ENCODE measurements at regions not wholly inside any gene's neighbourhood (a gene's known extent, or its start where the extent isn't known, plus 50 kb on each side); places are given as distances from the start of the nearest gene placed in this dataset.
"Not testable (repeated sequence)": the region's sequence is repeated elsewhere in the genome, so short reads cannot be mapped to it uniquely, and the experiment has no call there.

DNA sequence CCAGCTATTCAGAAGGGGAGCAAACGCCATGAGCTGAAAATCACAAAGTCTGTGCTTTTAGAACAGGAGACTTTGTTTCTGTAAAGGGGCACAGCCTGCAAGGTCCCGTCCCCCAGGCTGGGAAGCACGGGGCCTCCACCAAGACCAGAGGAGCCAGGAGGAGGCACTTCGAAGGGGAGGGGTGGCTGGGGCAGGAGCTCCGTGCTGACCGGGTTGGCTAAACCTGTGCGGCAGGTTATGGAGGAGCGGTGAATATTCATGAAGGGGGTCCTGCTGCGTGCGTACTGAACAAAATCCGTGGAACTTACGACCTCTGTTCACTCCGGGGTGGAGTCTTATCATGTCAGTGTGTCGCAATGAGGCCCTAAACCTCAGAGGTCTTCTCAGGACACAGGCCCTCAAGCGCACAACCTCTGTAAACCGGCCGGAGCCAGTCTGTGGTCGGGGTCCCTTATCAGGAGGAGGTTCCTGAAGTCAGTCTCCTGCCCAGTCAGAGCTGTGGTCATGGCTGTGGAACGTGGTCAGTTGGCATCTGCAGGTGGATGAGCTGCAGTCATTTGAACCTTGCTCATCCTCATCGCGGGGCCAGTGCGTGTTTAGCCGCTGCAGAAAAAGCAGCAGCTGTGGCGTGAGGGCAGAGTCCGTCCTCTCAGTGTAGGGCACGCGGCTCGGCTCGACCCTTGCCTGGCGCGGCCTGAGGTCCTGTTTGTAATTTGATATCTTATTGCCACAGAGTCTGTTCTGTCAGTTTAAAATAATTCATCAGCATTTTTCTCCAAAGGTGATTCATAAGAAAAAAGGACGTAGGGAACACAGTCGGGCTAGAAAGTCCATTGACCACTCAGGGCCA is 5507.7 kb upstream of the TPTE start:
- DNase-seq: not testable (repeated sequence)

DNA sequence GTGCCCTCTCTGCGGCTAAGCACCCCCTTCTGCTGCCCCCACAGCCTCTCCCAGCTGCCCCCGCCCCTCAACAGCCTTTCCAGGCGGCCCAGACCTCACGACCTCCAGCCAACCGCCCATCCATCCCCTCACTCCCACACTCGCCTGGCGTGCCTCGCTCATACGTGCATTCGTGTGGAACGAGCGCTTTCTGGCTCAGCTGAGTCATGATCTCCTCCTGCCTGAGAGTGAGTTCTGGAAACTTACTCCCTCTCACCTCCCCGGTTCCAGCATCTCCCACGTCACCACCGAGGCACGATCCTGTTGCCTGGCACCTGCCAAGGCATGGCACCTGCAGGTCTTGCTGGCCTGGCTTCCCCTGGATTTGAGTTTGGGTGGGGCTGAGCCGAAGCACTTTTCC is 5506.2 kb upstream of the TPTE start:
- DNase-seq: not testable (repeated sequence)

DNA sequence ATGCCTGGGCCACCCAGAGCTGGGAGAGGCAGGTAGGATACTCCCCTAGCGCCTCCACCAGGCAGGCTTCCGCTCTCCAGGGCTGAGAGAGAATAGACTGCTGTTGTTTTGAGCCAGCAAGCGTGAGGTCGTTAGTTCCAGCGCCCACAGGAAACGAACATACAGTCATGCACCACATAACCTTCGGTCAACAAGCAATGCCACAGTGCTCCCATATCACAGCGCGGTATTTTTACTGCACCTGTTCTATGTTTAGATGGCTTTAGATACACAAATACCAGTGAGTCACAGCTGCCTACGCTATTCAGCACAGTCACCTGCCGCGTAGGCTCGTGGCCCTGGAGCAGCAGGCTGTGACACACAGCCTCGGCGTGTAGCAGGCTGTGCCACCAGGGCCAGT is 5502.3 kb upstream of the TPTE start:
- DNase-seq: not testable (repeated sequence)

DNA sequence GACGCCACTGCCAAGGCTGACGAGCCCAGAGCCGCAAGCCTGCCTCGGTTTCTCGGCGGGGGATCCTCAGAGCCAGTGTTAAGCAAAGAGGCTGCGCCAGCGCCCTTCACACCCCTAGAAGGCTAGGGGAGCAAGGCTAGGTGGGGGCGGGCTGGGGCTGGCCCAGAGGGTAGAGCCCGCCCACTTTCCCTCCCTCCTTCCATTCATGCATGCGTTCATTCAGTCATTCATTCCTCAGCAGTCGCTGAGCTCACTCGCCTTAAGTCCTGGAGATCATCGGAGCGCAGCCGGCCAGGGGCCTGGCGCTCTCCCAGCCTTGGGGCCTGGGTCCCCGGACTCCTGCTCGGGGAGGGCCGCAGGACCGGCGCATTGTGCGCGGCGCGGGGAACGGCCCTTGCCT is 5499.6 kb upstream of the TPTE start:
- DNase-seq: not testable (repeated sequence)

DNA sequence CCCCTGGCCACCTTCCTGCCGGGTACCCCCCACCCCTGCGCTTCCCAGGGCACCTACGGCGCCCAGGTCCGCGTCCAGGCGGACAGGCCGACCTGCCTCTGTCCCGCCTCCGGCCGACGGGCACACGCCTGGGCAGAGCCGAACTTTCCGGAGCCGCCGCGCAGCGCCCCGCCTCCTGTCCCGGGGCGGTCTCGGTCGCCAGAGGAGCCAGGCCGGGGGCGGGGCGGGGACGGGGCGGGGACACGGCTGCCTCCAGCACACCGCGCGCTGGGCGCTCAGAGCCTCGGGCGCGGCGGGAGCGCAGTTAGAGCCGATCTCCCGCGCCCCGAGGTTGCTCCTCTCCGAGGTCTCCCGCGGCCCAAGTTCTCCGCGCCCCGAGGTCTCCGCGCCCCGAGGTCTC is 5499.1 kb upstream of the TPTE start:
- not testable (repeated sequence) for DNase-seq

DNA sequence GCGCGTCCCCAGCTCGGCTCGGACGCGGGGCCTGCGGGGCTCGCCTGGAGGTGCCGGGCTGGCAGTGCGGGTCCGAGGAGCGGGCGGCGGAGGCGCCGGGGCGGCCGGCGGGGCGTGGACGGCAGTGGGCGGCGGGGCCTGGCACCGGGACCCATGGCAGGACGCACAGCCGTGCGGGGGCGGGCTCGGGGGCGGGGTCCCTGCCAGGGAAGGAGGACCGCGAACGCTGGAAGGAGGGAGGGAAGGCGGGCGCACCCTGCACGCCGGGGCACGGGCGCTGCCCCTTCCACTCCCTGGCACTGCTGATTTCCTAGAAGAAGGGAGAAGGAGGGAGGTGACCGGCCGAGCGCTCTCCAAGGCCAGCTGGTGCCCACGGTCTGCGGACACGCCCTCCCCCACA is 5498.6 kb upstream of the TPTE start:
- DNase-seq: not testable (repeated sequence)

DNA sequence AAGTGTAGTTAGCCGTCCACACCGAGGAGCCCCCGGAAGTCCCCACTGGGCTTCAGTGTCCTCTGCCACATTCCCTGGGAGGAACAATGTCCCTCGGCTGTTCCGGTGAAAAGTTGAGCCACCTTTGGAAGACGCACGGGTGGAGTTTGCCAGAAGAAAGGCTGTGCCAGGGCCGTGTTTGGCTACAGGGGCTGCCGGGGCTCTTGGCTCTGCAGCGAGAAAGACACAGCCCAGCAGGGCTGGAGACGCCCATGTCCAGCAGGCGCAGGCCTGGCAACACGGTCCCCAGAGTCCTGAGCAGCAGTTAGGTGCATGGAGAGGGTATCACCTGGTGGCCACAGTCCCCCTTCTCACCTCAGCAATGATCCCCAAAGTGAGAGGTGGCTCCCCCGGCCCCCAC is 5486.2 kb upstream of the TPTE start:
- DNase-seq: not testable (repeated sequence)

DNA sequence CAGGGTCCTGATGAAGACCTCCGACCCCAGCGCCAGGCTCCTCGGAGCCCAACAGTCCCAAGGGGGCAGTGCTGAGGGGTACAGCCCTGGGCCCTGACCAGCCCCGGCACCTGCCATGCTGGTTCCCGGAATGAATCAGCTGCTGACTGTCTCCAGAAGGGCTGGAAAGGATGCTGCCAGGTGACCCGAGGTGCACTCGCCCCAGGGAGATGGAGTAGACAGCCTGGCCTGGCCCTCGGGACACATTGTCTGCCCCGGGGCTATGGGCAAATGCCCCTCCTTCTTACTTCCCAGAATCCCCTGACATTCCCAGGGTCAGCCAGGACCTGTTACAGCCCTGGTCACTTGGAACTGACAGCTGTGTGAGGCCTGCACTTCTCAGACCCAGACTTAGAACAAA is 5485.8 kb upstream of the TPTE start:
- not testable (repeated sequence) for DNase-seq

DNA sequence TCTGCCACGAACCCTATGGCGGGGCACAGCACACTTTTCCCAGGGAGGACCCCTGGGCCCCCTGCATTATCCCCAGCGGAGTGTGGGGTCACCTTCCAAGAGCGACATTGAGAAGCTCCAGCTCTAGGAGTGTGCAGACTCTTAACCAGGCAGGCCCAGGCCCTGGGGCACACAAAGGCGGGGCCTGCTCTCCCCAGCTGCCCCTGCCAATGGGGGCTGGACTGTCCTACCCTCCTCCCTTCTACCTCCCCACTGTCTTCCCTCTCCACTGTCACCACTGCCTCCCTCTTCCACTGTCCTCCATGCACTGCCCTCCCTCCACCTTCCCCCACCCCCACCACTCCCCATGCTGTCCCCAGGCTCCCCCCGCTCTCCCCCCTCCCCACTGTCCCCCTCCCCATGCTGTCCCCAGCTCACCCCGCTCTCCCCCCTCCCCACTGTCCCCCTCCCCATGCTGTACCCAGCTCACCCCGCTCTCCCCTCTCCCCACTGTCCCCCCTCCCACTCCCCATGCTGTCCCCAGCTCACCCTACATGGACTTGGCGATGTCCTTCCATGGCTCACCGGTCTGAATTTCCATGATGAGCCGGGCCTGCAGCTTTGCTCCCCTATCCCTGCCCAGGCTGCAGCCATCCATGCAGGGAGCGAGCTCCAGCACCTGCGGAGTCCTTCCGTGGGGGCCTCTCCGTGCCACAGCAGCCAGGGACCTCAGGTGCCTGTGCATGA is 5483.6 kb upstream of the TPTE start:
- not testable (repeated sequence) for DNase-seq

DNA sequence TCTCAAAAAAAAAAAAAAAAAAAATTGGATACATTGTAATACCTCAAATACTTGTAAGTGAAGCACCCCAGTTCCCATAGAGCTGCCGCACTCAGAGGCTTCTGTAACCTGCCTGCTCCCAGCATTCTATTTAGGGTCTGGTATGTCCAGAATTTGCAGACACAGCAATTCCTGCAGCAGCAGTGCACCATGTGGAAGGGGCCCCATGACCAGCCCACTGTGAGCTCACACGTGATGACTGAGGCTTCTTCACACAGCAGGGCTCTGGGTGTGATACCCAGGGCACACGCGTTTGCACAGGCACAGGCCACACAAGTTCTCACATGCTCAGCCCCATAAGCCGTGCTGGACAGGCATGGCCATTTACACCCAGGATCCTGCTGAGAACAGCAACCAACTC is 5481.5 kb upstream of the TPTE start:
- DNase-seq: not testable (repeated sequence)

DNA sequence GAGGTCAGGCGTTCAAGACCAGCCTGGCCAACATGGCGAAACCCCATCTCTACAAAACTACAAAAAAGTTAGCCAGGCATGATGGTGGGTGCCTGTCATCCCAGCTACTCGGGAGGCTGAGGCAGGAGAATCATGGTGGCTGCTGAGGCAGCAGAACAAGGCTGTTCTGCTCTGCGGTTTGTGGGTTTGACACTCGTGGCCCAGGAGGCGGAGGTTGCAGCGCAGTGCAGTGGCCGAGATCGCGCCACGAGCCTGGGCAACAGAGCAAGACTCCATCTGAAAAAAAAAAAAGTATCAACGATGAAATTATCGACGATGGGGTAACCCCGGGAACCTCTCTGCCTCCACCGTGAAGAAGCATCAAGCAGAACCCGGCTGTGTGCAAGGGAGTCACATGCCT is 5478.8 kb upstream of the TPTE start:
- not testable (repeated sequence) for DNase-seq

DNA sequence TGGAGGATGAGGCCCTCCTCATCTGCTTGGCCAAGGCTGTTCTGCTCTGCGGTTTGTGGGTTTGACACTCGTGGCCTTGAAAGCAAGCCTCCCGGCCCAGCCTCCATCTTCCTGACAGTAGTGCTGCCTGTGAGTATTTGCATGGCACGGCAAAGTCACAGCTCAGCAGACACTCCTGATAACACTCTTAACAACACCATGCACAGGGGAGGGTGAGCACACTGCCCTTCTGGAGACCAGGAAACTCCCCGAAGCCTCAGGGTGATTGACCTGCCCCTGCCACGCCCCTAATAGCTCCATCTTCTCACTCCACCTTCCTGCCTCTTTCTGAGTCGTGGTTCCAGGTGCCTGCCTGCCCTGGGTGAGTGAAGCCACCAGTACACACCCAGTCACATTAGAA is 5476.6 kb upstream of the TPTE start:
- not testable (repeated sequence) for DNase-seq

DNA sequence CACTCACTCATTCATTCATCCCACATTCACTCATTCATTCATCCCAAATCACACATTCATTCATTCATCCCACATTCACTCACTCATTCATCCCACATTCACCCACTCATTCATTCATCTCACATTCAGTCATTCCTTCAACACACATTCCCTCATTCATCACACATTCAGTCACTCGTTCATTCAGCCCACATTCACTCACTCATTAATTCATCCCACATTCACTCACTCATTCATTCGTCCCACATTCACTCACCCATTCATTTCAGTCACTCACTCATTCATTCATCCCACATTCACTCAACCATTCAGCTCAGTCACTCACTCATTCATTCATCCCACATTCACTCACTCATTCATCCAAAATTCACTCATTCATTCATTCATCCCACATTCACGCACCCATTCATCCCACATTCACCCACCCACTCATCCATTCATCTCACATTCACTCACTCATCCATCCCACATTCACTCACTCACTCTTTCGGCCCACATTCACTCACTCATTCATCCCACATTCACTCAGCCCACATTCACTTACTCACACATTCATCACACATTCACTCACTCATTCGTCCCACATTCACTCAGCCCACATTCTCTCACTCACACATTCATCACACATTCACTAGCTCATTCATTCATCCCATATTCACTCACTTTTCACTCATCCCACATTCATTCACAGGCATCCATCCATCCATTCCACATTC is 5469.9 kb upstream of the TPTE start:
- not testable (repeated sequence) for DNase-seq

DNA sequence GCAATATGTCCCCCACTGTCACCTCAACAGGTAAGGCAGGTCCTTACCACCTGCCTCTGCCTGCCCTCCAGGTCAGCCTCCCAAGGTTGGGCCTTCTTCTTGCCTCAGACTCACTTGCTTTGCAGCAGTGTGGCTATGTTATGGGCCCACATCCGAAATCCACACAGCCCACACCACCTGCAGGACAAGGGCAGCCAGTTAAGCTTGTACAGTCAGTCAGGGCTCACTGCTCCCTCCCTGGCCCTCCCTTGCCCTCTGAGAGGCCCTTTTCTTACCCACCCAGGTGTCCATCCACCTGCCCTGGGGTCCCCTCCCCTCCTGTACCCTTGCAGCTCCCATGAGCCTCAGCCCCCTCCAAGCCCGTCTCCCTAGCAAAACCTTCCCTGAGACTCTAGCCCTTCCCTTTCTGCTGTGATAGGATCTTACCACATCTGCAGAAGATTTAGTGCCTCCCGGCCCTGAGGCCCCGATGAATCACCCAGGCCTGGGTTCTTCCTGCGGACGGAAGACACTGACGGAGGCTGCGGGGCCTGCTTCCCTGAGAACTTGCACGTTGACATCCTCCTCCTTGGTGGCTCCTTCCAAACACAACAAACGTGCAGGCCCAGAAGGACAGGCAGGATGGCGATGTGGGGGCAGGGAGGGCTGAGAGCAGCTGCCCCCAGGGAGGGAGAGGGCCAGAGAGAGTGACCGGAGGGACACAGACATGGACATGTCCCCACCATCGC is 5466.2 kb upstream of the TPTE start:
- not testable (repeated sequence) for DNase-seq

DNA sequence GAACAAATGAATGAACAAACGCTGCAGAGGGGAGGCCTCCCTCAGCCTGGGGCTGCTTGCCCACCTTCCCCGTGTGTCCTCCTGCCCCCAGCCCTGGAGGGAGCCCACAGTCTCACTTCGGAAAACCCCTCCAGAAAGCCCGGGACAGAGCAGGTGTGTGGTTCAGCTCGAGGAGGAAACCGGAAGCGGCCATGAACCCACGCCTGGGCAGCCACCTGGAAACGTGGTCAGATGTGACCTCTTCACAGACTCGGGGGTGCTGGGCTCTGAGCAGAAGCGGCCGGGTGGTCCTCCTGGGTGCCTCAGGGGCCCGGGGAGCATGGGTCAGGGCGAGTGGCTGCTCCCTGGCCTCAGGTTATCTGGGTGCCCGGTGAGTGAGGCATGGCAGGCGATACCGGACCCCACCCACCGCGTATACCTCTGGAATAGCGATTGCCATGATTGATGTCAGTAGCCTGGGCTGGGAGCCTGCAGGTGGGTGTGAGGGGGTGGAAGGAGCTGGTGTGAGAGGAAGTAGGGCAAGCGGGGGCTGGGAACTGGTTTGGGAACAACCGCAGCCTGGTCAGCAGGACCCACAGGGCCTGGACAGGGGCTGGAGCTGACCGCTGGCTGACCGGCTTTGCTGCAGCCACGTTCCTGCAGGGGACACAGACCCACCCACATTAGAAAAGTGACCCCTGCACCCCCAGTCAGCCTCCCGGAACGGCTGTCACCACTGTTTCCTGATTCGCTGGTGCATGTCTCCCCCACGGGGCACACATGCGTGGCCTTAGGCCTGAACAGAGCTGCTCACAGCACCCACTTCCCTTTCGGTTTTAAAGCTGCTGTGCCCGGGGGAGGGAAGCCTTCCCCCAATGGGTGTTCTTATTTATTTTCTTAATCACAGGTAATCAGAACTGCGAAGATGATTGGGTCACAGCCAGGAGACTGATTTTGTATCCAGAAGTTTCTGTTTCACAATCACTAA is 5465.1 kb upstream of the TPTE start:
- DNase-seq: not testable (repeated sequence)

DNA sequence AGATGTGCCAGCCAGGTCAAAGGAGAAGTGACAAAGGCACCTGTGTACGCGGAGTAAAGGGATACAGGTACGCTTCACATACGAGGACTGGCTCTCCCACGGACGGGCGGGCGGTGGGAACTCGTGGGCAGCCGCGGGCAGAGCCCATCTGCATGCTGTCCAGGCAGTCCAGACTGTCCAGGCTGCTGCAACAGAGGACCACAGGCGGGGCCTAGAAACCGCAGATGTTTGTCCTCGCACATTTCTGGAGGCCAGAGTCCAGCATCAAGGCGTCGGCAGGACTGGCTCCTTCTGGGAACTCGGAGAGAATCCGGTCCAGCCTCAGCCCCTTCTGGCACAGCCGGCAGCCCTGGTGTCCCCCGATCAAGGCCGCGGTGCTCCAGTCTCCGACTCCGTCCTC is 5464.3 kb upstream of the TPTE start:
- DNase-seq: not testable (repeated sequence)

DNA sequence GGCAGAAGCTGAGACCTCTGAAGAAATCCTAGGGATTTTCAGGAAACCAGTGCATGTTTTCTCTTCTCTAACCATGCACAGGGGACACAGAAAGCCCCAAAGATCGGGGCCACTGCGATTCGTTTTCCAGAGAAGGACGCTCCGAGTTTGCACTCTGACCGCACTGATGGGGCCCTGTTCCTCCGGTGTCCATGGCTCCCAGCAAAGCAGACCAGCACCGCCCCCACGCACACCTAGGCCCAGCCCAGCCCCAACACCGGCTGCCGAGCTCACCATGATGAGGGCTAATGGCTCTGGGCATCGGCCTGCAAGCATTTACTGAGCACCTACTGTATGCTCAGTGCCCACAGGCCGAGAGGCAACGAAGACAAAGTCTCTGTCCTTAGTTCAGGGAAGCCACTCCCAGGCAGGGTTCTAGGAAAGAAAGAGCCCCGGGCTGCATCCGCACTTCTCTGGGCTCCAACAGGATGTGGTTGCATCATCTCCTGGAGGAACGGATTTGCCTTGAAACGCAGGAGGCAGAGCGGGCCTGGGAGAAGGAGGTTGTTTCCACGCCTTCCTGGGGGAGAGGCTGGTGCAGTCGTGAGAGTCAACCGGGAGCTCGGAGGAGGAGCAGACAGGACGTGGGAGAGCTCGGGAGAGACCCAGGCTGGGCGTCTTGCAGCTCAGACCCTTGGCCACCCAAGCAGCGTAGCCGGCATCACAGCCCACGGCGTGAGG is 5460.9 kb upstream of the TPTE start:
- DNase-seq: not testable (repeated sequence)

DNA sequence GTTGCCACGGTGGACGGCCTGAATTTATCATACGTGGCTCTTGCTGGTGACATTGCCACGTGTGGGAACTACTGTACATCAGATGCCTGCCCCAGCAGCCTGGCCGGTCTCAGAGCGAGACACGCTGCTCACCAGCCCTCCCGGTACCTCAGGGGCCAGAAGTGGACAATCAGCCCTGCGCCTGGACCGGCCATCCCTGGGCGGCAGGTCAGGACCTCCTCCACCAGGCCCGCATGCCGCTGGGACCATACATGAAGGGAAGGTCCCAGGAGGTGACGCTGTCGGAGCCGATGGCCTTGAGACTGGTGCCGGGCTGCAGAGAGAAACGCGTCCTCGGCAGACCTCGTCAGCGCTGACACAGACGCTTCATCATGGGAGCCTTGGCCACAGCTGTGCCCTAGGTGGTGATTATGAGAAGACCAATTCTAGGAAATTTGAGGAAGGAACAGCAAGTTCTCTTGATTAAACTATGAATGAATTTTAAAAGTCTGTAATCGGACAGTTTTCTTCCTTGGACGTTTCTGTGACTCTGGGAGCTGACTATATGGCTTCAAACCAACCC is 5456.7 kb upstream of the TPTE start:
- not testable (repeated sequence) for DNase-seq

DNA sequence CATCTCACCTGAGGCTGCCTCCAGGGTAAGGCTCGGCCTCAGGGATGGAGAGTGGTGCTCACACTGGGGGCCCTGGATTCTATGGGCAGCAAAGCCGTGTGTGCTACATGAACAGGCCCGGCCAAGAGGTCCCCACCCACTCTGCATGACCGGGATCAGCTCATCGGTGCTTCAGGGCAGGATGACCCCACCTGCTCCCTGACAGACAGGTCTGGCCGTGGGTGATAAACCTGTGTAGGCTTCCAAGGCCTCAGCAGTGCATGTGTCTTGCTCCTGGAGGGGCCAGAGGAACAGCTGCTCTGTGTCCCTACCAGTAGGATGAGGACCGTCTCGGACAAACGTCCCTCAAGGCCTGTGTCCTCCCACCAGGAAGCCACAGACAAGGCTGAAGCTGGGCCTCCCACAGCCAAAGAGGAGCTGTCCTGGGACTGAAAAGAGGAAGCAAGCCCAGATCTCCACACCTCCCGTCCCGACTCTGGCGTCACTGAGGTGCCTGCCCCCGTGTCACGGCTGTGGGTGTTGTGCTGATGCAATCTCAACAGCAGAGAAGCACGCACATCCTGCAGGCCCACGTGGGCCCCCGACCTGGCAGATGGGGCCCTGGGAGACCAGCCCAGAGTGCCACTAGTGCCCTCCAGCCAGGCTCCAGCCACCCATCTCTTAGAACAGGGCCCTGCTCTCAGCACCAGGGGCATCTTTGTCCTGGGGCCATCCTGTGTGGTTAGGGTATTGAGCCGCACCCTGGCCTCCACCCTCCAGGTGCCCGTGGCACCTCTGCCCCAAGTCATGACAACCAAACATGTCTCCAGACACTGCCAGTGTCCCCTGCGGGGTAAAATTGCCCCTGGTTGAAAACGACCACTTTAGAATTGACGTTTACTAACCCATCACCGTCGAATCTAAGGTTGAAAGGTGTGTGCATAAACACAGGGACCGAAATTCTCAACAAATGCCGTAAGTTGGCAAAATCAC is 5455.9 kb upstream of the TPTE start:
- not testable (repeated sequence) for DNase-seq

Data from eye (tissue), 1 donor.